ENCODE measurements at regions not wholly inside any gene's neighbourhood (a gene's known extent, or its start where the extent isn't known, plus 50 kb on each side); places are given as distances from the start of the nearest gene placed in this dataset.

GRCh38 chr1:221868593-221869303, 126.9 kb upstream of the DUSP10 start:
- no peaks in the 10 kb centered on the region for H3K4me1 ChIP-seq (ENCODE audit: control insufficient read depth, insufficient read depth, low read depth, low read length)
- H3K79me1 ChIP-seq (replicated peaks; ENCODE audit: low read length, poor library complexity, severe bottlenecking): no peaks in the 10 kb centered on the region
- H2AK5ac ChIP-seq (ENCODE audit: low read length, severe bottlenecking): no peak overlapping the region
- H3K9me3 ChIP-seq (ENCODE audit: control insufficient read depth, low read length): no peaks in the 10 kb centered on the region
- no peaks in the 10 kb centered on the region for H3K27me3 ChIP-seq (ENCODE audit: control insufficient read depth in 1 of 2, insufficient read depth in 1 of 2, low read length in 2 of 2)
- no peak overlapping the region for H3K23ac ChIP-seq (ENCODE audit: low read length in 2 of 2)
- H2BK15ac ChIP-seq (ENCODE audit: low read depth, poor library complexity, severe bottlenecking): no peak overlapping the region
- DNase-seq: peak; percentile 49
- peak overlapping the region; percentile 64 for H3K9ac ChIP-seq (ENCODE audit: low read length)
- no peak overlapping the region for H3K4me2 ChIP-seq (ENCODE audit: low read length, poor library complexity, severe bottlenecking)
- no peak overlapping the region for H3K27ac ChIP-seq (ENCODE audit: low read length, poor library complexity, severe bottlenecking)
- WGBS: 50% methylated on average over 2 of the region's 3 CpGs
- H3K4me3 ChIP-seq (ENCODE audit: insufficient read depth in 1 of 2, low read depth in 1 of 2, low read length in 2 of 2): peak overlapping the region in 1 of 2 experiments; percentile 1
- H2AFZ ChIP-seq (ENCODE audit: low read depth, low read length): no peak overlapping the region
- no peak overlapping the region for H4K91ac ChIP-seq (ENCODE audit: low read length)
- H2BK12ac ChIP-seq (ENCODE audit: low read length in 2 of 2): no peak overlapping the region
- H3K36me3 ChIP-seq (ENCODE audit: control insufficient read depth in 1 of 2, insufficient read depth in 2 of 2, low read depth in 1 of 2, low read length in 2 of 2): no peaks in the 10 kb centered on the region
- H3K4ac ChIP-seq (ENCODE audit: low read depth in 1 of 2, low read length in 2 of 2): no peak overlapping the region
- H2BK120ac ChIP-seq (ENCODE audit: low read depth, low read length): no peak overlapping the region
- no peak overlapping the region for H3K14ac ChIP-seq (ENCODE audit: low read length in 2 of 2)
- no peak overlapping the region for H3K18ac ChIP-seq (ENCODE audit: low read depth in 1 of 2, low read length in 2 of 2)
- H2BK5ac ChIP-seq (ENCODE audit: low read depth, low read length, poor library complexity, severe bottlenecking): no peak overlapping the region
- H4K8ac ChIP-seq (ENCODE audit: low read length): no peak overlapping the region

- no peak overlapping the region for H2AFZ ChIP-seq (ENCODE audit: low read depth, low read length)
- no peaks in the 10 kb centered on the region for H3K36me3 ChIP-seq (ENCODE audit: control insufficient read depth in 1 of 2, insufficient read depth in 2 of 2, low read depth in 1 of 2, low read length in 2 of 2)
- H3K79me1 ChIP-seq (replicated peaks; ENCODE audit: low read length, poor library complexity, severe bottlenecking): no peaks in the 10 kb centered on the region
- H2BK120ac ChIP-seq (ENCODE audit: low read depth, low read length): no peak overlapping the region
- no peak overlapping the region for H2BK5ac ChIP-seq (ENCODE audit: low read depth, low read length, poor library complexity, severe bottlenecking)
- H3K4ac ChIP-seq (ENCODE audit: low read depth in 1 of 2, low read length in 2 of 2): no peak overlapping the region
- H3K4me2 ChIP-seq (ENCODE audit: low read length, poor library complexity, severe bottlenecking): no peak overlapping the region
- no peak overlapping the region for H3K4me3 ChIP-seq (ENCODE audit: insufficient read depth in 1 of 2, low read depth in 1 of 2, low read length in 2 of 2)
- H3K18ac ChIP-seq (ENCODE audit: low read depth in 1 of 2, low read length in 2 of 2): no peak overlapping the region
- H3K27me3 ChIP-seq (ENCODE audit: control insufficient read depth in 1 of 2, insufficient read depth in 1 of 2, low read length in 2 of 2): no peaks in the 10 kb centered on the region
- H3K9ac ChIP-seq (ENCODE audit: low read length): no peak overlapping the region
- H4K8ac ChIP-seq (ENCODE audit: low read length): no peak overlapping the region
- no peak overlapping the region for H2AK5ac ChIP-seq (ENCODE audit: low read length, severe bottlenecking)
- no peak overlapping the region for H3K27ac ChIP-seq (ENCODE audit: low read length, poor library complexity, severe bottlenecking)
- H3K14ac ChIP-seq (ENCODE audit: low read length in 2 of 2): no peak overlapping the region
- H2BK12ac ChIP-seq (ENCODE audit: low read length in 2 of 2): peak overlapping the region in 1 of 2 experiments; percentile 51
- no peaks in the 10 kb centered on the region for H3K4me1 ChIP-seq (ENCODE audit: control insufficient read depth, insufficient read depth, low read depth, low read length)
- no peak overlapping the region for H4K91ac ChIP-seq (ENCODE audit: low read length)
- H3K23ac ChIP-seq (ENCODE audit: low read length in 2 of 2): no peak overlapping the region
- H3K9me3 ChIP-seq (ENCODE audit: control insufficient read depth, low read length): no peaks in the 10 kb centered on the region
- no peak overlapping the region for H2BK15ac ChIP-seq (ENCODE audit: low read depth, poor library complexity, severe bottlenecking)
- no peak for DNase-seq
- WGBS: 79% methylated on average over 1 of the region's 1 CpG
These were observed 125.1 kb upstream of the DUSP10 start for GRCh38 chr1:221867003-221867402.

DNA sequence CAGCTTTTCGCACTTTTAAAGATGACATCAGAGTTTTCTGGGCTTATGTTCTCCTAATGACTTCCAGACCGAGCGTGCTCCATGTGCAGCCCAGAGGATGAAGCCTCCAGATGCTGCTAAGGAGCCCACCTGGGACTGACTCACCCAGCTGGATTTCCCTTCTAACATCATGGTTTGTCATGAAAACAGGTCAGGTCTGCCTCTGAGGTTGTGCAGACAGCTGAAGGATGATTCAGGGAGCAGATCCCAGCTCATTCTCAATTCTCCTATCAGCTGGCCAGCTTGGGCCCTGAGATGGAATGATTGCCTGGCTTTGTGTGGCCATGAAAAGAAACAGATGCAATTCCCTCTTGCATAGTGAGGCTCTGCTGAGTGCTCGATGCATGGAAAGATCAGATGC, 123.9 kb upstream of the DUSP10 start:
- WGBS: 79% methylated on average over 4 of the region's 4 CpGs

GRCh38 chr1:221863635-221864034, 121.7 kb upstream of the DUSP10 start:
- WGBS: 93% methylated on average over 2 of the region's 3 CpGs
- H3K18ac ChIP-seq (ENCODE audit: low read depth in 1 of 2, low read length in 2 of 2): no peak overlapping the region

More for the DNA sequence above, 123.9 kb upstream of the DUSP10 start:
- Histone ChIP-seq H3K9me3 (ENCODE audit: control insufficient read depth, low read length) (no peaks in the 10 kb centered on the region), H3K4me3 (ENCODE audit: insufficient read depth in 1 of 2, low read depth in 1 of 2, low read length in 2 of 2) (no peak overlapping the region), H4K8ac (ENCODE audit: low read length) (no peak overlapping the region), H3K36me3 (ENCODE audit: control insufficient read depth in 1 of 2, insufficient read depth in 2 of 2, low read depth in 1 of 2, low read length in 2 of 2) (no peaks in the 10 kb centered on the region), H3K27ac (ENCODE audit: low read length, poor library complexity, severe bottlenecking) (no peak overlapping the region), H2BK5ac (ENCODE audit: low read depth, low read length, poor library complexity, severe bottlenecking) (no peak overlapping the region), H3K23ac (ENCODE audit: low read length in 2 of 2) (peak overlapping the region in 1 of 2 experiments; percentile 20), H3K27me3 (ENCODE audit: control insufficient read depth in 1 of 2, insufficient read depth in 1 of 2, low read length in 2 of 2) (no peaks in the 10 kb centered on the region), H3K4ac (ENCODE audit: low read depth in 1 of 2, low read length in 2 of 2) (no peak overlapping the region), H2BK12ac (ENCODE audit: low read length in 2 of 2) (no peak overlapping the region), H2BK120ac (ENCODE audit: low read depth, low read length) (no peak overlapping the region), H3K4me1 (ENCODE audit: control insufficient read depth, insufficient read depth, low read depth, low read length) (no peaks in the 10 kb centered on the region), H3K9ac (ENCODE audit: low read length) (no peak overlapping the region), H3K79me1 (replicated peaks; ENCODE audit: low read length, poor library complexity, severe bottlenecking) (no peaks in the 10 kb centered on the region), H3K18ac (ENCODE audit: low read depth in 1 of 2, low read length in 2 of 2) (no peak overlapping the region), H3K14ac (ENCODE audit: low read length in 2 of 2) (no peak overlapping the region), H2BK15ac (ENCODE audit: low read depth, poor library complexity, severe bottlenecking) (no peak overlapping the region), H4K91ac (ENCODE audit: low read length) (peak overlapping the region; percentile 20), H2AK5ac (ENCODE audit: low read length, severe bottlenecking) (no peak overlapping the region), H2AFZ (ENCODE audit: low read depth, low read length) (no peak overlapping the region), H3K4me2 (ENCODE audit: low read length, poor library complexity, severe bottlenecking) (no peak overlapping the region)
- no peak for DNase-seq

More at GRCh38 chr1:221863635-221864034, 121.7 kb upstream of the DUSP10 start:
- Histone ChIP-seq H3K4ac (ENCODE audit: low read depth in 1 of 2, low read length in 2 of 2) (no peak overlapping the region), H3K14ac (ENCODE audit: low read length in 2 of 2) (peak overlapping the region in 1 of 2 experiments; percentile 6), H2BK5ac (ENCODE audit: low read depth, low read length, poor library complexity, severe bottlenecking) (no peak overlapping the region), H3K27me3 (ENCODE audit: control insufficient read depth in 1 of 2, insufficient read depth in 1 of 2, low read length in 2 of 2) (no peaks in the 10 kb centered on the region), H4K91ac (ENCODE audit: low read length) (no peak overlapping the region), H3K4me2 (ENCODE audit: low read length, poor library complexity, severe bottlenecking) (no peak overlapping the region), H3K27ac (ENCODE audit: low read length, poor library complexity, severe bottlenecking) (no peak overlapping the region), H2AK5ac (ENCODE audit: low read length, severe bottlenecking) (no peak overlapping the region), H4K8ac (ENCODE audit: low read length) (no peak overlapping the region), H2BK15ac (ENCODE audit: low read depth, poor library complexity, severe bottlenecking) (no peak overlapping the region), H3K36me3 (ENCODE audit: control insufficient read depth in 1 of 2, insufficient read depth in 2 of 2, low read depth in 1 of 2, low read length in 2 of 2) (no peaks in the 10 kb centered on the region), H3K4me1 (ENCODE audit: control insufficient read depth, insufficient read depth, low read depth, low read length) (no peaks in the 10 kb centered on the region), H3K23ac (ENCODE audit: low read length in 2 of 2) (no peak overlapping the region), H3K4me3 (ENCODE audit: insufficient read depth in 1 of 2, low read depth in 1 of 2, low read length in 2 of 2) (no peak overlapping the region), H2BK120ac (ENCODE audit: low read depth, low read length) (no peak overlapping the region), H3K9ac (ENCODE audit: low read length) (no peak overlapping the region), H3K9me3 (ENCODE audit: control insufficient read depth, low read length) (no peaks in the 10 kb centered on the region), H2AFZ (ENCODE audit: low read depth, low read length) (no peak overlapping the region), H2BK12ac (ENCODE audit: low read length in 2 of 2) (no peak overlapping the region), H3K79me1 (replicated peaks; ENCODE audit: low read length, poor library complexity, severe bottlenecking) (no peaks in the 10 kb centered on the region)
- no peak for DNase-seq

Data from mesenchymal stem cell (in vitro differentiated cells and primary cell).